ENCODE measurements at regions not wholly inside any gene's neighbourhood (a gene's known extent, or its start where the extent isn't known, plus 50 kb on each side); places are given as distances from the start of the nearest gene placed in this dataset.

- TF ChIP-seq HDAC6 (IDR thresholded peaks at IDR 0.05; ENCODE audit: low read depth, low read length) (no peak), HDAC2 (IDR thresholded peaks at IDR 0.05; ENCODE audit: borderline replicate concordance in 1 of 2, low read depth in 2 of 2, low read length in 2 of 2) (no peak), POLR2A (IDR thresholded peaks at IDR 0.05; ENCODE audit: control extremely low read depth in 1 of 2, low read depth in 2 of 2, low read length in 2 of 2) (no peak)
Measured at GRCh38 chr2:103814016-103814415, 1039.9 kb upstream of the POU3F3 start.

Measured in H1 (cell line).